HG02571 (cell line): ENCODE measurements at regions not wholly inside any gene's neighbourhood (a gene's known extent, or its start where the extent isn't known, plus 50 kb on each side); places are given as distances from the start of the nearest gene placed in this dataset.
"Not testable (repeated sequence)": the region's sequence is repeated elsewhere in the genome, so short reads cannot be mapped to it uniquely, and the experiment has no call there.

Experiments used
- ATAC-seq: cut with Tn5 transposase; IDR thresholded peaks from one replicate; pipeline ENCODE4 v1.9.1; 2021; ENCODE audit warnings: mild to moderate bottlenecking, moderate library complexity; ENCODE audit not compliant: unreplicated experiment

- ATAC-seq, result no peak
Observed at GRCh38 chr1:178020968-178021640, 51.2 kb upstream of the SEC16B start.

GRCh38 chr1:178021950-178022349 is 52.1 kb upstream of the SEC16B start:
- no peak for ATAC-seq

GRCh38 chr1:178023181-178023618 is 53.3 kb upstream of the SEC16B start:
- ATAC-seq, result no peak

GRCh38 chr1:178024504-178024903 is 54.6 kb upstream of the SEC16B start:
- no peak for ATAC-seq

GRCh38 chr1:178025613-178026356 is 55.9 kb upstream of the SEC16B start:
- no peak for ATAC-seq

- ATAC-seq, result no peak
Observed at GRCh38 chr1:178028841-178029481, 59.1 kb upstream of the SEC16B start.

GRCh38 chr1:178030467-178030866 is 60.6 kb upstream of the SEC16B start:
- no peak for ATAC-seq

- ATAC-seq, result peak; percentile 91
Observed at GRCh38 chr1:178031856-178032320, 62.0 kb upstream of the RASAL2 start.

GRCh38 chr1:178033019-178033418 is 60.9 kb upstream of the RASAL2 start:
- ATAC-seq, result no peak

- ATAC-seq, result no peak
Observed at GRCh38 chr1:178034676-178035075, 59.2 kb upstream of the RASAL2 start.

- ATAC-seq, result no peak
Observed at GRCh38 chr1:178036090-178036489, 57.8 kb upstream of the RASAL2 start.

- no peak for ATAC-seq
Observed at GRCh38 chr1:178037510-178038253, 56.2 kb upstream of the RASAL2 start.

- ATAC-seq, result no peak
Observed at GRCh38 chr1:178038372-178038771, 55.5 kb upstream of the RASAL2 start.

- ATAC-seq, result no peak
Observed at GRCh38 chr1:178039891-178040290, 54.0 kb upstream of the RASAL2 start.

GRCh38 chr1:178043940-178044339 is 50.0 kb upstream of the RASAL2 start:
- not testable (repeated sequence) for ATAC-seq
